DND-41 (cell line): ENCODE measurements at regions not wholly inside any gene's neighbourhood (a gene's known extent, or its start where the extent isn't known, plus 50 kb on each side); places are given as distances from the start of the nearest gene placed in this dataset.

Experiments used
- CTCF ChIP-seq: IDR thresholded peaks from 2 replicates; pipeline ENCODE4 v1.5.1; 2012; ENCODE audit warnings: borderline replicate concordance, low read length, moderate library complexity, mild to moderate bottlenecking; ENCODE audit not compliant: poor library complexity, severe bottlenecking; ENCODE audit errors: extremely low read depth
- EZH2 ChIP-seq: IDR thresholded peaks from 3 replicates; pipeline ENCODE4 v1.6.1; 2012; ENCODE audit warnings: borderline replicate concordance, low read depth, mild to moderate bottlenecking, moderate library complexity, low read length, inconsistent platforms; ENCODE audit not compliant: severe bottlenecking

- no peak for TF ChIP-seq EZH2
- TF ChIP-seq CTCF: no peak
Observed at GRCh38 chr17:74076446-74076845, 127.0 kb upstream of the RPL38 start.
